ENCODE measurements at regions not wholly inside any gene's neighbourhood (a gene's known extent, or its start where the extent isn't known, plus 50 kb on each side); places are given as distances from the start of the nearest gene placed in this dataset.
A peak's percentile ranks its signal among the peaks of the same experiment; 100 is the strongest.

DNA sequence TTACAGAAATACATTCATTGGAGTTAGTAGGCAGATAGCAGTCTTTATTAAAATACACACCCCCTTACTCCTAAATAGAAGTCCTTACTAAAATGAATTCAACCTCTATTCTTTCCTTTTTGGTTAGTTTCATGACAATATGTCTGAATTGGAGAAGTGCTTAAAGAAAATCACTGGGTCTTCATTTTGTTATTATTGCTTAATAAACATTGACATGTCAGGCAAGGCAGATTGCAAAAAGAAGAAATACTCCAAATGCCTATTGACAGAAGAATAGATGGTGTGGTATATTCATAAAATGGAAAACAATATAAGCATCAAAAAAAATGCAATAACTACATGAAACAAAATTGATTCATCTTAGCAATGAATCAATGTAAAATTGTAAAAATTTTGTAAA is 135.5 kb downstream of the TMEM26 start:
- DNase-seq = no peak

- no peak for DNase-seq
These were observed 136.4 kb downstream of the TMEM26 start for GRCh38 chr10:61316676-61317265.

GRCh38 chr10:61314273-61314672 is 138.9 kb downstream of the TMEM26 start:
- no peak for DNase-seq

- DNase-seq = no peak
These were observed 139.7 kb downstream of the TMEM26 start for GRCh38 chr10:61313460-61313859.

DNA sequence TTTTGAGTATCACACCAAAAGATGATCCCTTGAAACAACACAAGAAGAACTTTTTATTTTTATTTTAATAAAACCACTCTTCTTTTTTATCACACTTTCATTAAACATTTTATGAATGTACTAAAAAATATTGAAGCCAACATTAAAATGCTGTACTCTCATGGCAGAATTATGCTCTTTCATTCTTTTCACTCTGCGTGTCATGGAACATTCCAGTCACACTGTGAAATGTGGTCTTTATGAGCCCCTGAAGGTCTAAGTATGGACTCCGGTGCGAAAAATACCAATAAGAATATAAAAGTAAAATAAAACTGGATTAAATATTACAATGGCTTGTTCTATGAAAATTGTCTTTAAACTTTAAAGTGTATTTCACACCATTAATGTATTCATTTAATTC is 148.4 kb downstream of the TMEM26 start:
- DNase-seq = no peak

- no peak for DNase-seq
These were observed 151.1 kb downstream of the TMEM26 start for GRCh38 chr10:61302124-61302523.

DNA sequence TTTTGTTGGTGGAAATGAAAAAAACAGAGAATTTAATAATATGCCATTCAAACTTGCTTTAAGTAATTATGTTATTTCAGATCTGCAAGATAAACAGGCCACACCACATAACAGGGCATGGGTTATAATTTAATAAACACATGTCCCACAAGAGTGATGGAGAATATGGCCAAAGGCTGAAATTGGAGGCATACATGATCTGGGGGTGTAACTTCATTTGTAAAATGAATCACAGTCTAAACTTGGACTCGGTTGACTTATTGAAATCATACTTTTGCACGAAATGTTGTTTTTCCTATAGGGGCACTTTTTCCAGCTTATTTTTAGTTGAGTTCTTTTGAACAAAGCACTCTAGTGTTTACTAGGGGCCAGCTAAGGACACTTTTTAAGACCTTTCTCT is 151.6 kb downstream of the TMEM26 start:
- DNase-seq = no peak

DNA sequence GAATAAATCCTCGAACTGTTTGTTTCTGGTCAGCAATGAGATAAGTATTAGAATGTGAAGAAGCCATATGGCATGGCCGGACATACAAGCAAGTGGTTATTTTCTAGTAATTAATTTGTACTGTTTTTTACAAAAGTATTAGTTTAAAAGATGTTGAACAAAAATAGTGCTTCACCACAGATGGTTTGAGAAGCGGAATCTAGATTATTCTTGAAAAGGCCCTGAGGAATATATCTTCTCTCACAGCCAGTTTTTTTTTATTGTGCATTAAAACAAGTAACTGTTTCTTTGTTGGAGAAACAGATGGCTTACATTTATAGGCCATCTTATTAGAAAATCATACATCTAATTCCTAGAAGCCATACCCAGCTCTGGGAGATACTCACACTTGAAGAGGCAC is 153.3 kb downstream of the TMEM26 start:
- no peak for DNase-seq

DNA sequence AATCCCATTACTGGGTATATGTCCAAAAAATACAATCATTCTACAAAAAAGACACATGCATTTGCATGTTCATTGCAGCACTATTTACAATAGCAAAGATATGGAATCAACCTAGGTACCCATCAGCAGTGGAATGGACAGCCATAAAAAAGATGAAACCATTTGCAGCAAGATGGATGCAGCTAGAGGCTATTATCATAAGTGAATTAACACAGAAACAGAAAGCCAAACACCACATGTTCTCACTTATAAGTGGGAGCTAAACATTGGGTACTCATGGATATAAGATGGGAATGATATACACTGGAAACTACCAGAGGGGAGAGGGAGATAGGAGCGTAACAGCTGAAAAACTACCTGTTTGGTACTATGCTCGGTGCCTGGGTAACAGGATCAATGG is 154.0 kb downstream of the TMEM26 start:
- no peak for DNase-seq

- no peak for DNase-seq
These were observed 155.0 kb downstream of the TMEM26 start for GRCh38 chr10:61298194-61298593.

DNA sequence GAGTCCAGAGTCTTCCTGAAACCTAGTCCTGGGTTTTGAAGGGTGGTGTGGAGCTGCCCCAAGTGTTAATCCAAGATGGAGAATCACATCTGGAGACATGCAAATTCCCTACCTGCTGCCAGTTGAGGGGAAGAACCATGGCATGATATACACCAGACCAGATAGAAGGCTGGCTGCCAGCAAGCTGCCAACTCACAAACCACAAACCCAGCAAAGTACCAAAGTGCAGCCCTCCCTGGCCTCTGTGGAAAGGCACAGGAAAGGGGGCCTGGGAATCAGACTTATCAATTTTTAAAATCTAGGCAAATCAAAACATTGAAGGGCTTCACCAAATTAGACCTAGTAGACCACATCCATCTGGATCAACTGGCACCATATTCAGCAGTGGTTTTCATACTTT is 157.0 kb downstream of the TMEM26 start:
- no peak for DNase-seq

DNA sequence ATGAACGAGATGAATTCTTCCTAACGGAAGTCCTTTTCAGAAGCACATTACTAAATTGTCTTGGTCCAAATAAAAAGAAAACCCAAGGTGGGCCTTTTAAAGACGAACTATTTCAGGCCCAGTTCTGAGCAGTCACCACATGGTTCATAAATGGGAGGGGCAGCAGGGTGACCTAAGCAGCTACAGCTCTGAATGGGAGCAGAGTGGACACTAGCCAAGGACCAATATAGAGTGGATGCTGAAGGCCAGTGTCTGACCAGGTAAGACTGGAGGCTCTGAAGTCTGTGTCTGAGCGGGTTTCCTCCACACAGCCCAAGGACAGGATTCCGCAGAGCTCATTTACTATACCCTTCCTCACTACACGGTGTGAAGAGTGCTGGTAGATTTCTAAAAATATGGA is 159.1 kb downstream of the TMEM26 start:
- no peak for DNase-seq

DNA sequence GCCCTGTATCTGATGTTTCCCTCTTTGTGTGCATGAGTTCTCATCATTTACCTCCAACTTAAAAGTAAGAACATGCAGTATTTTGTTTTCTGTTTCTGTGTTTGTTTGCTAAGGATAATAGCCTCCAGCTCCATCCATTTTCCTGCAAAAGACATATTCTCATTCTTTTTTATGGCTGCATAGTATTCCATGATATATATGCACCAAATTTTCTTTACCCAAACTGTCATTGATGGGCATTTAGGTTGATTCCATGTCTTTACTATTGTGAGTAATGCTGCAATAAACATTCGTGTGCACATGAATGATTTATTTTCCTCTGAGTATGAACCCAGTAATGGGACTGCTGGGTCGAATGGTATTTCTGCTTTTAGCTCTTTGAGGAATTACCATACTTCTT is 163.4 kb downstream of the TMEM26 start:
- DNase-seq = no peak

DNA sequence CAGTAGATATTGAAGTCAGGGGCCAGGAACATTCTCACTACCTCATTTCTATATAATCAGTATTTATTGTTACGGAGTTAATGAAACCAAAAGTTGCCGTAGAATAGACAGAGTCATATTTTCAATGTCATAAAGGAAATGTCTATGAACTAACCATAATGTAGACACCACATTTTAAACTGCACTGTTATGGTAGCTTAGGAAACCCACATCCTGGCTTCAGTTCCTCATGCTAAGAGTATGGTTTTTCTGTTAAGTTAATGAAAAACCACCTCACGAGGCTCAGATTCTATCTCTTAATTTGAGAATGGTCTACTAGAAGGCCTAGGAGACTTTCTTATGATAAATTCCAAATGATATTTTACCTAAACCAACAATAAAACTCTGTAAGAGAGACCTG is 166.5 kb downstream of the TMEM26 start:
- no peak for DNase-seq

GRCh38 chr10:61285749-61286148 is 167.4 kb downstream of the TMEM26 start:
- DNase-seq = no peak

GRCh38 chr10:61284222-61284890 is 168.8 kb downstream of the TMEM26 start:
- peak; percentile 76 for DNase-seq

- no peak for DNase-seq
These were observed 169.5 kb downstream of the TMEM26 start for GRCh38 chr10:61283481-61284221.

DNA sequence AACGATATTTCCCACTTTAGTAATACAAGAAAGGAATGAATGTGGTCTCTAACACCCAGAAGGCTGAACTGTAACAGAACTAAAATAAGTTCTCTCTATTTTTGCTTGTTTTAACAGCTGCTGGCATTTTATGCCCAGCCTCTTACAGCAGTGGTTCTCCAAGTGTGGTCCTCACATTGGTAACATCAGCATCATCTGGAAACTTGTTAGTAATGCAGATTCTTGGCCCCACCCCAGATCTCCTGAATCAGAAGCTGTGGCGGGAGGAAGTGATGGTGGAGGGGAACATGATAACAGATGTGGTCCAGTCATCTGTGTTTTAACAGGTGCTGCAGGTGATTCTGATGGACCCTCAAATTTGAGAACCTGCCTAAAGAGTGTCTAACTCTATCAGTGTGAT is 170.1 kb downstream of the TMEM26 start:
- DNase-seq = no peak

GRCh38 chr10:61280303-61280702 is 172.9 kb downstream of the TMEM26 start:
- no peak for DNase-seq

GRCh38 chr10:61279400-61279799 is 173.8 kb downstream of the TMEM26 start:
- no peak for DNase-seq

DNA sequence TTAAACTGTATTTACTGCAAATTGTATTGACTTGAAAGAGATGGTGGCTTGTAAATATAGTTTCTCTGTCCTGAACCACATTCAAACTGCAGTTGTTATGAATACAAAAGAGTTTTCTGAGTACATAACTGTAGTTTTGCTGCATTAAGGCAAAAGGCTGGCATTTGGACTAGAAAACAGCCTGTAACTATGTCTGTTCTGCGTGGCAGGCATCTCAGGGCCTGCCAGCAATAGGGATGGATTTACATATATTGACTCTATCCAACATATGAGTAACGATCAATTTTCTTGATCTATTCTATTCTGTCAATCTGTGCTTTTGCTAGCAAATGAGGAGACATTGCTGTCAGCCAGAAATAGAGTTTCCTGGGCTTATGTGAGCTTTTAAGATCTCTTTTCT is 174.6 kb downstream of the TMEM26 start:
- DNase-seq = no peak

DNA sequence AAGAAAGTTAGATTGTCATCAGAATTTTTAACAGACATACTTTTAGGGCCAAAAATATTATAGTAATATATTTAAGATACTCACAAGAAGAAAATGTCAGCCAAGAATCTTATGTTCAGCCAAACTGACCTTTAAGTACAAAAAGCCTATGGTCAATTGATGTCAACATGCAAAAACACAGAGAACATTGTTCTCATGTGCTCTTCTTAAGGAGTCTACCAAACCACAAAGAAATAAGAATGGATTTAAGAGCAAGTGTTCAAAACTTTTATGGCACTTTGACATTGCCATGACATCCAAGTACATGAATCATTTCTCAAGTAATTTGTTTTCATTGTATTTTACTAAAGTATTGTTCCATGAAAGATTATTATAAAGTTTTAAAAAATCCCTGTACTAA is 180.4 kb downstream of the TMEM26 start:
- no peak for DNase-seq

DNA sequence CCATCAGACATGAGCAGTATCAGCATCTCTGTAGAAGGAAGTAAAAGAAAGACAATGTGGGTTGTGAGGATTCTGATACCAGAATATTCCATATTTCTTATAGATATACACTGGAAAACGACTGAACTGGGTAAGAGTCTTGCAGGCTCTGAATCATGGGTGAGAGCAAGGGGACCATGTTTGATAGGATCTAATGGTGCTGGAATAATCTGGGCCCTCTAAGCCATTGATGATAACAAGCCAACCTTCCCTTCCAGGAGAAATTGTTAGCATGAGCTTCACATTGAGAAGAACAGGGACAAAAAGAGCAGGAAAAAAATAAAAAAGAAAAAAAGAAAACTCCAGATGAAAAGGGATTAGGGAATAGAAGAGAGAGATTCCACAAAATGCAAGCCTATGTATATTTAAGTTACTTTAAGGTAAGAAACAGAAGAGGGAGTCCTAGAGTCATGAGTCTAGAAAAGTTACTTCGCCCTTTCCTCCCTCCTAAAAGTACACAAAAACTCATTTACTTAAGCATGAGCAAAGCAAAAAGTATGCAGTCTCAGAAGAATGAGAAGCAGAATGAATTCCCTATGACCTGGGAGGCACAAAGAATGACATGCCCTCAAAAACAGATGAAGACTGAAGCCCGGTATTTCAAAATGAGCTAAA is 181.9 kb downstream of the TMEM26 start:
- no peak for DNase-seq

- no peak for DNase-seq
These were observed 189.7 kb downstream of the TMEM26 start for GRCh38 chr10:61263518-61263917.
